ES-I3 (cell line): ENCODE measurements at regions not wholly inside any gene's neighbourhood (a gene's known extent, or its start where the extent isn't known, plus 50 kb on each side); places are given as distances from the start of the nearest gene placed in this dataset.
"Not testable (repeated sequence)": the region's sequence is repeated elsewhere in the genome, so short reads cannot be mapped to it uniquely, and the experiment has no call there.

Experiments used
- H3K36me3 ChIP-seq: 2 replicates; pipeline ENCODE4 v1.6.1; 2013; ENCODE audit warnings: mild to moderate bottlenecking, low read length, control low read depth, moderate library complexity; ENCODE audit not compliant: insufficient read depth
- H3K4me1 ChIP-seq: 2 replicates; pipeline ENCODE4 v1.6.1; 2013; ENCODE audit warnings: mild to moderate bottlenecking, control low read depth, low read length; ENCODE audit not compliant: insufficient read depth
- H3K9ac ChIP-seq: 2 replicates; pipeline ENCODE4 v1.6.1; 2013; ENCODE audit warnings: low read depth, mild to moderate bottlenecking, low read length, moderate library complexity
- H3K9me3 ChIP-seq: 2 replicates; pipeline ENCODE4 v1.6.1; 2013; ENCODE audit warnings: mild to moderate bottlenecking, low read length, moderate library complexity; ENCODE audit not compliant: control insufficient read depth, insufficient read depth

- not testable (repeated sequence) for H3K4me1 ChIP-seq
Observed at GRCh38 chr4:29117231-29117722, 1602.9 kb upstream of the PCDH7 start.

GRCh38 chr4:29121586-29121985 lies 1598.6 kb upstream of the PCDH7 start:
- Histone ChIP-seq H3K9ac (no peak overlapping the region), H3K4me1 (no peaks in the 10 kb centered on the region), H3K36me3 (no peaks in the 10 kb centered on the region), H3K9me3 (no peaks in the 10 kb centered on the region)

More at GRCh38 chr4:29117231-29117722, 1602.9 kb upstream of the PCDH7 start:
- not testable (repeated sequence) for H3K9me3 ChIP-seq, H3K36me3 ChIP-seq, H3K9ac ChIP-seq

GRCh38 chr4:29128810-29129209 lies 1591.4 kb upstream of the PCDH7 start:
- no peaks in the 10 kb centered on the region for H3K4me1 ChIP-seq
- H3K36me3 ChIP-seq = no peaks in the 10 kb centered on the region
- no peaks in the 10 kb centered on the region for H3K9me3 ChIP-seq
- no peak overlapping the region for H3K9ac ChIP-seq

DNA sequence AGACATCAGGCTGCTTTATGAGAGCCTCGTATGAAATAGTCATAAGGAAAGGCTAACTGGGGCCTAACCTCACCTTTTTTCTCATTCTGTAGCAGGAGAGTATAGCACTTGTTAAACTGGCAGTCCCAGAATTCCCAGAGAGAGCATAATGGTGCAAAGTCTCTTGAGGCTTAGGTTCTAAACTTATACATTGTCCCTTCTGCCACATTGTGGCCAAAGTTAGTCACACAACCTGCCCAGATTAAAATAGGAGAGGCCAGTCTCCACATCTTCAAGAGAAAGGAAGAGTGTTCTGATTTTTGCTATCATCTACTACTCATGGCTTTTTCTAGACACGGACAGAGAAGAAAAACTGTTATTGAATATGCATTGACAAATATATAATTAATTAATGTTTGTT lies 1588.9 kb upstream of the PCDH7 start:
- Histone ChIP-seq H3K9me3 (no peaks in the 10 kb centered on the region), H3K36me3 (no peaks in the 10 kb centered on the region), H3K9ac (no peak overlapping the region), H3K4me1 (no peaks in the 10 kb centered on the region)

DNA sequence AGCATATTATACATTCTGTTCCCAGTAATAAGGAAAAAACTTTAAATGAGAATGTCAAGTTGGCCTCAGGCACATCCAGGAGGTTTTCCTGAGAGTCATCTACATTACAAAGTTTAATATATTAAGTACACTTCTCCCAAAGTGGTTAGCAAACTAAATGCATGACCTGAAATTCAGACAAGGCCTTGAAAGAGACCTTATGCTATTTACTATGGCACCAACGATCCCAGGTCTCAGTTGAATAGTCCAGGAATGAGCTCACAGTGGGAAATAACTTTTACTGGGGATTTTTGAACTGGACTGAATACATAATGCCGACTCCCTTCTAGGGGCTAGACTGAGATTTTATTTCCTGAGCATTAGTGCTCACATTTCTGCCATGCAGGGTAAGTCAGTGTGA lies 1577.5 kb upstream of the PCDH7 start:
- Histone ChIP-seq H3K9ac (no peak overlapping the region), H3K36me3 (no peaks in the 10 kb centered on the region), H3K9me3 (no peaks in the 10 kb centered on the region), H3K4me1 (no peaks in the 10 kb centered on the region)

DNA sequence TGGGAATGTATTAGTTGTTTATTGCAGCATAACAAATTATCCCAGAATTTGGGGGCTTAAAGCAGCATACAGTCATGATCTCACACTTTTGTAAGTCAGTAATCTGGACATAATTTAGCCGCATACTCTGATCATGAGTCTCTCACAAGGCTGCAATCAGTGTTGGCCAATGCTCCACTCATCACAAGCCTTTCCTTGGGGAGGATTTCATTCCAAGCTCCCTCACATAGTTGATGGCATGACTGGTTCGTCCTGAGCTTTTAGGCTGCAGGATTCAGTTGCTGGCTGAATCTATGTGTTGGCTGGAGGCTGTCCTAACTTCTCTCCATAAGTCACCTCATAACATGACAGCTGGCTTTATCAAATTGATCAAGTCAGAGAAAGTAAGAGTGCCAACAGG lies 1568.6 kb upstream of the PCDH7 start:
- Histone ChIP-seq H3K9me3 (no peaks in the 10 kb centered on the region), H3K4me1 (no peaks in the 10 kb centered on the region), H3K9ac (no peak overlapping the region), H3K36me3 (no peaks in the 10 kb centered on the region)

DNA sequence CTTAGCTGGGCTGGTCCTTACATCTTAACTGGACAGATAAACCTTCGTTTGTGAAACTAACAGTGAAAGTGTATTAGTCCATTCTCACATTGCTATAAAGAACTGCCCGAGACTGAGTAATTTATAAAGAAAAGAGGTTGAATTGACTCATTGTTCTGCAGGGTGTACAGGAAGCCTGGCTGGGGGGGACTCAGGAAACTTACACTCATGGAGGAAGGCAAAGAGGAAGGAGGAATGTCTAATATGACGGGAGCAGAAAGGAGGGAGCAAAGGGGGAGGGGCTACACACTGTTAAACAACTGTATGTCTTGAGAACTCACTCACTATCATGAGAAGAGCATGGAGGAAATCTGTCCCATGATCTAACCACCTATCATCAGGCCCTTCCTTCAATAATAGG lies 1566.5 kb upstream of the PCDH7 start:
- Histone ChIP-seq H3K36me3 (no peaks in the 10 kb centered on the region), H3K4me1 (no peaks in the 10 kb centered on the region)

GRCh38 chr4:29175291-29175690 lies 1544.9 kb upstream of the PCDH7 start:
- Histone ChIP-seq H3K4me1 (no peaks in the 10 kb centered on the region), H3K9ac (no peak overlapping the region), H3K36me3 (no peaks in the 10 kb centered on the region), H3K9me3 (no peaks in the 10 kb centered on the region)

More for the DNA sequence above, 1566.5 kb upstream of the PCDH7 start:
- H3K9me3 ChIP-seq = no peaks in the 10 kb centered on the region
- no peak overlapping the region for H3K9ac ChIP-seq

- no peaks in the 10 kb centered on the region for H3K9me3 ChIP-seq
Observed at GRCh38 chr4:29199025-29199424, 1521.1 kb upstream of the PCDH7 start.

DNA sequence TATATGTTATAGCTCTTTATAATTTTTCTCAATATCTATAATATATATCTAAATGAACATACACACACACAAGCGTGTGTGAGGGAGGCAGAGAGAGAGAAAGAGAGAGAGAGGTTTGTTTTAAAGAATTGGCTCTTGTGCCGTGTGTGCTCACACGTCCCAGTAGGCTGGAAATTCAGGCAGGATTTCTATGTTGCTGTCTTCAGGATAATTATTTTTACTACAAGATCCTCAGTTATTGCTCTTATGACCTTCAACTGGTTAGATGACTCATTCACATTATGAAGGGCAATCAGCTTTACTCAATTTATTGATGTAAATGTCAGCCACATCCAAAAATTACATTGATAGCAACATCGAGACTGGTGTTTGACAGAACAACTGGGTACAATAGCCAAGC lies 1520.7 kb upstream of the PCDH7 start:
- Histone ChIP-seq H3K36me3 (no peaks in the 10 kb centered on the region), H3K4me1 (no peaks in the 10 kb centered on the region), H3K9me3 (no peaks in the 10 kb centered on the region), H3K9ac (no peak overlapping the region)

More at GRCh38 chr4:29199025-29199424, 1521.1 kb upstream of the PCDH7 start:
- Histone ChIP-seq H3K36me3 (no peaks in the 10 kb centered on the region), H3K9ac (no peak overlapping the region), H3K4me1 (no peaks in the 10 kb centered on the region)

DNA sequence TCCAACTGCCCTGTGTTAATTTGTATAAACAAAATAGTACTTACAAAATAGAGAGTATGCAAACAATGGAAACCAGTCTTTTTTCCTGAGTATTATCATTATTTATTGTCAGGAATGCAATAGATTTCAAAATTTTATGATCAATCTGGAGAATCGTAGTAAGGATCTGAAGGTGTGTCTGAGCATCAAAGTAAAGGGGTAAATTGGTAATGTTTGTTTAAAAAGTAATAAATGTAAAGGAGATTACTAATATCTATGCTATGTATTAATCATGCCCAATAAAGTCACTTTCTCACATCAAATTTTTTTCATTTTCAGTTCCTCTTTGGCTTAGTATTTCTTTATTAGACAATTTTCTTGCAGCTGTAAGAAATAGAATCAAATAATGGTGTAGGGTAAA lies 1507.1 kb upstream of the PCDH7 start:
- H3K9me3 ChIP-seq = no peaks in the 10 kb centered on the region
- H3K36me3 ChIP-seq = no peaks in the 10 kb centered on the region
- no peaks in the 10 kb centered on the region for H3K4me1 ChIP-seq
- no peak overlapping the region for H3K9ac ChIP-seq

DNA sequence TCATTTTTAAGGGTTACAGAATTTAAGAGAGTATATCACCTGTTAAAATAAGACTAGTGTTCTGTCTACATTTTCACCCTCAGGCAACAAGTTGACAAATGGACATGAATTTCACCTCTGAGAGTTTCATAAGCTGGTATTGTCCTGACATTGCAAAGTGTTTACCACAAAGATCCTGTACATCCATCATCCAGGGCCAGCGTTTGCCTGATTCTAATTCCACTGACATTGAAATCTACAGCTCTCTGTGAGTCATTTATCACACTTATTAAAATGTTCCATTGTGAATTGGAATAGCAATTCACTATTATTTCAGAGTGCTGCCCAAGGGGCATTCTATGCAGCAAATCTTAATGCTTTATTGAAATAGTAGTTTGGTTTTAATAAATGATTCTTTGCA lies 1499.4 kb upstream of the PCDH7 start:
- Histone ChIP-seq H3K4me1 (no peaks in the 10 kb centered on the region), H3K9me3 (no peaks in the 10 kb centered on the region), H3K9ac (no peak overlapping the region), H3K36me3 (no peaks in the 10 kb centered on the region)

DNA sequence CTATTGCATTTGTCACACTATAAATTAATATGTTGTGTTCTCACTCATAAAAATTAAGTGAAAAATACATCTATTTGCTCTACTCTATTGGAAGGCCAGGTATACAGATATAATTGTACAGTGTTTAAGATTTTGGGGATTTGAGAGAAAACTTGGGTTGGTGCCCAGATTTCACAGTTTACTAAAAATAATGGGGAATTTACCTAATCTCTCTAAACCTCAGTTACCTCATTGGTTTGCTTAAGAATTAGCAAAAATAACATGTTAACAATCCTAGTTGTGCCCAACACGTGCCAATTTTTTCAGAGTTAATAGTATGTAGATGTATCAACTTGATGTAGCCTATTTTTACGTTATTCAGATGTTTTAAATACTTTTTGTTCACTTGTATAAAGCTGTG lies 1495.3 kb upstream of the PCDH7 start:
- H3K36me3 ChIP-seq = no peaks in the 10 kb centered on the region
- no peaks in the 10 kb centered on the region for H3K9me3 ChIP-seq
- H3K4me1 ChIP-seq = no peaks in the 10 kb centered on the region

DNA sequence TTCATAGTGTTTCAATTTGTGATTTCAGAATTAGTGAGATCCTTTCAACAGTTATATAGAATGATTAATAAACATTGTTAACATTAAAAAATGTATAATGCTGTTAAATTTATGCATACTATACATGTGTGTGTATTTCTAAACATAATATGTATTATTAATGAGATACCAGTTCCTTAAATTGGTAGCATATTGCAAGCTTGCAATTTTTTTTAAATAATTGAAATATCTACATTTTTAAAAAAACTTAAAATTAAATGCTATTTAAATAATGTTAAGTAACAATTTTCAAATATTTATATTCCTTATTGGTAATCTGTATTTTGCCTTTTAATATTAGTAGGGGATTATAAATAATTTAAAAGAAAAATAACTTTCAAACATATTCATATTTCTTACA lies 1479.5 kb upstream of the PCDH7 start:
- Histone ChIP-seq H3K9me3 (no peaks in the 10 kb centered on the region), H3K4me1 (no peaks in the 10 kb centered on the region), H3K36me3 (no peaks in the 10 kb centered on the region), H3K9ac (no peak overlapping the region)

More for the DNA sequence above, 1495.3 kb upstream of the PCDH7 start:
- no peak overlapping the region for H3K9ac ChIP-seq

DNA sequence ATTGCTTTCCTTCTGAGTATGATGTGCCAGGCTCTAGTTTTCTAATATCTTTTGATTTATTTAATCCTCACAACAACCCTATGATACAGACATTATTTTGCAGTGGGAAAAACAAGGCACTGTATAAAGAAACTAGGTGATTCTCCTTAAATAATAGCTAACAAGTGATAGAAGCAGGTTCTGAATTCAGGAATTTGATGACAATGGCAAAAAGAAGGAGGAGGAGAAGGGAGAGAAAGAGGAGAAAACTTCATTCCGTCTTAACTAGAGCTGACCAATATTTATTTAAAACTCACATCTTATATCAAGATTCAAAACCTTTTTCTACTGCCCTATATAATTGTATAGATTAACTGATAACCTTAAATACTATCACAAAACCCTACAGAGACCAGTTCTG lies 1477.1 kb upstream of the PCDH7 start:
- Histone ChIP-seq H3K9ac (no peak overlapping the region), H3K4me1 (no peaks in the 10 kb centered on the region), H3K36me3 (no peaks in the 10 kb centered on the region), H3K9me3 (no peaks in the 10 kb centered on the region)

- Histone ChIP-seq H3K36me3 (no peaks in the 10 kb centered on the region), H3K4me1 (no peaks in the 10 kb centered on the region), H3K9me3 (no peaks in the 10 kb centered on the region), H3K9ac (no peak overlapping the region)
Observed at GRCh38 chr4:29243851-29244250, 1476.3 kb upstream of the PCDH7 start.
